Upper lobe of left lung (tissue), 4 donors: ENCODE measurements at regions not wholly inside any gene's neighbourhood (a gene's known extent, or its start where the extent isn't known, plus 50 kb on each side); places are given as distances from the start of the nearest gene placed in this dataset.

Experiments
- CTCF ChIP-seq, 6 experiments: fragments of 450-650 bp in 4 of 6; fragments of 200-600 bp in 2 of 6; sonication (generic) in 2 of 6; IDR thresholded peaks; one replicate each; pipeline ENCODE4 v1.5.1; 2016 to 2019; ENCODE audit warnings: antibody characterized with exemption in 6 of 6
- POLR2AphosphoS5 ChIP-seq, 2 donors: sonication (generic); formaldehyde crosslinking; IDR thresholded peaks; one replicate each; pipeline ENCODE4 v1.5.1; 2017; ENCODE audit warnings: antibody characterized with exemption in 2 of 2

GRCh38 chr7:36775676-36776075, 51.4 kb upstream of the AOAH start:
- no peak for TF ChIP-seq CTCF (IDR thresholded peaks at IDR 0.05)
- no peak for TF ChIP-seq POLR2AphosphoS5 (IDR thresholded peaks at IDR 0.05)
